ENCODE measurements at regions not wholly inside any gene's neighbourhood (a gene's known extent, or its start where the extent isn't known, plus 50 kb on each side); places are given as distances from the start of the nearest gene placed in this dataset.
"Not testable (repeated sequence)": the region's sequence is repeated elsewhere in the genome, so short reads cannot be mapped to it uniquely, and the experiment has no call there.

DNA sequence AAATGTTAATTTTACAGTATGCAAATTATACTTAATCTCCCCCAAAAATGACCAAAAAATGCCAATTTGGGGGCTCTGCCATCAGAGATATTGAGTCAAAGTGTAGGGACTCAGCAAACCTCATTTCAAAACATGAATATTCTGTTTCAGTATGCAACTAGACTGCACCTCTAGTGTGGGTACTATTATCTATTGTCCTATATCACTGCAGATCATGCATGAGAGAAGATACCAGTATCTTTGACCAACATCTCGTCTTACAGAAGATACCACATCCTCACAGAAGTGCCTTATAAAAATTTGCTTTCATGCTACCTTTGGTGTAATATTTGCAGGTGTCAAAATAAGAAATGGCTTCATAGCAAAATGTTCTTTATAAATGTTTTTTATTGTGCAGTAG is 623.8 kb downstream of the TENT5A start:
- H3K4me3 ChIP-seq (ENCODE audit: low read depth, low read length), result no peak overlapping the region
- peaks cover 4% of the 10 kb centered on the region for H3K4me1 ChIP-seq
- DNase-seq, result no peak
- no peaks in the 10 kb centered on the region for H3K9me3 ChIP-seq
- TF ChIP-seq, protein P1, sequence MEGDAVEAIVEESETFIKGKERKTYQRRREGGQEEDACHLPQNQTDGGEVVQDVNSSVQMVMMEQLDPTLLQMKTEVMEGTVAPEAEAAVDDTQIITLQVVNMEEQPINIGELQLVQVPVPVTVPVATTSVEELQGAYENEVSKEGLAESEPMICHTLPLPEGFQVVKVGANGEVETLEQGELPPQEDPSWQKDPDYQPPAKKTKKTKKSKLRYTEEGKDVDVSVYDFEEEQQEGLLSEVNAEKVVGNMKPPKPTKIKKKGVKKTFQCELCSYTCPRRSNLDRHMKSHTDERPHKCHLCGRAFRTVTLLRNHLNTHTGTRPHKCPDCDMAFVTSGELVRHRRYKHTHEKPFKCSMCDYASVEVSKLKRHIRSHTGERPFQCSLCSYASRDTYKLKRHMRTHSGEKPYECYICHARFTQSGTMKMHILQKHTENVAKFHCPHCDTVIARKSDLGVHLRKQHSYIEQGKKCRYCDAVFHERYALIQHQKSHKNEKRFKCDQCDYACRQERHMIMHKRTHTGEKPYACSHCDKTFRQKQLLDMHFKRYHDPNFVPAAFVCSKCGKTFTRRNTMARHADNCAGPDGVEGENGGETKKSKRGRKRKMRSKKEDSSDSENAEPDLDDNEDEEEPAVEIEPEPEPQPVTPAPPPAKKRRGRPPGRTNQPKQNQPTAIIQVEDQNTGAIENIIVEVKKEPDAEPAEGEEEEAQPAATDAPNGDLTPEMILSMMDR (IDR thresholded peaks at IDR 0.05; ENCODE audit: low read depth, low read length), result no peak
- H3K36me3 ChIP-seq, result no peaks in the 10 kb centered on the region
- H3K27me3 ChIP-seq, result no peaks in the 10 kb centered on the region

DNA sequence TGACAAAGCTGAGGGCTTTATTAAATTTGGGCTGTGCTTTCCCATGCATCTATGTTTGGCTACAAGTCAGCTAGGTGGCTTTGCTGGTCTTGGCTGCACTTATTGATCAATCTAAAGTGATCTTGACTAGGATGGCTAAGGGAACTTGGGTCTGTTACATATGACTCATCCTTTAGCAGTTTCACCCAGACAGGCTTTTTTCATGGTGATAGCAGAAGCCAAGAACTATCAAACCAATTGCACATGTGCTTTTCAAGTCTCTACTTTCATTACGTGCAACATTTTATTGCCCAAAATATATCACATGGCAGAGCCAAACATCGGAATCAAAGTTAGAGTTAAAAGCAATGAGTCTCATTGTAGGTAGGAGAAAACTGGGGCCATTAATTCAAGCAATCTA is 626.3 kb downstream of the TENT5A start:
- H3K27me3 ChIP-seq, result no peaks in the 10 kb centered on the region
- no peaks in the 10 kb centered on the region for H3K9me3 ChIP-seq
- no peaks in the 10 kb centered on the region for H3K4me1 ChIP-seq
- no peak overlapping the region for H3K4me3 ChIP-seq (ENCODE audit: low read depth, low read length)
- TF ChIP-seq, protein P1 (IDR thresholded peaks at IDR 0.05; ENCODE audit: low read depth, low read length), result no peak
- no peaks in the 10 kb centered on the region for H3K36me3 ChIP-seq
- no peak for DNase-seq

DNA sequence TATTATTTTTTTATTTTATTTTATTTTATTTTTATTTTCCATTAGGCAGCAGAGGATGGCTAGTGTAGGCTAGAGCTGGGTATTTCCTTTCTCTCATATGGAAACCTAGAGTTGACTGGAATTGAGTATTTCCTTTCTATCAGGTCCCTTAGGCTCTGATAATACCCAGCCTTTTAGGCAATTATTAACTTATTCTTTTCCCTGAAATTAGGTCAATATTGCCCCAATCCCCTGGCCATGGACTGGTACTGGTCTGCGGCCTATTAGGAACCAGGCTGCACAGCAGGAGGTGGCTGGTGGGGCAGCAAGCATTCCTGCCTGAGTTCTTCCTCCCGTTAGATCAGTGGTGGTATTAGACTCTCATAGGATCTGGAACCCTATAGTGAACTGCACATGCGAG is 632.2 kb downstream of the TENT5A start:
- Histone ChIP-seq H3K4me1 (no peaks in the 10 kb centered on the region), H3K9me3 (no peaks in the 10 kb centered on the region), H3K4me3 (ENCODE audit: low read depth, low read length) (no peak overlapping the region), H3K36me3 (no peaks in the 10 kb centered on the region), H3K27me3 (no peaks in the 10 kb centered on the region)
- DNase-seq, result no peak
- TF ChIP-seq, protein P1 (IDR thresholded peaks at IDR 0.05; ENCODE audit: low read depth, low read length), result no peak

DNA sequence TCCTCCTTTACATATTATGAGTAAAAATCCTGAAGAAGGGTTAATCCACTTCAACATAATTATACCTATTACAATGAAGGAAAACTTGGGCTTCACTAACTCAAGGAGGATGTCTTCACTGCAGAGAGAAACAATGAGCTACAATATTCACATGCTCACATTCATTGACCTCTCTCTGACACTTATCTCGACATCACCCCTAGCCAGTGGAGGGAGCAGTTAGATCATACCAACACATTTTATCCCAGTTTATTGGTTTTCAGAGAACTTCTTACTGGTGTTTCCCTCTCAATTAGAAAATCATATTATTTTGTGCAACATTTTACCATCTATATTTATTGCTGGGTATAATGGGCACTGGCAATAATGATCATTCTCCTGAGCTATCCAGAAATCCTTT is 646.5 kb downstream of the TENT5A start:
- H3K36me3 ChIP-seq, result no peaks in the 10 kb centered on the region
- H3K4me1 ChIP-seq, result no peaks in the 10 kb centered on the region
- TF ChIP-seq, protein P1 (IDR thresholded peaks at IDR 0.05; ENCODE audit: low read depth, low read length), result peak; percentile 8; the same call in 1 of the 2 replicates
- no peak for DNase-seq
- H3K4me3 ChIP-seq (ENCODE audit: low read depth, low read length), result no peak overlapping the region
- H3K9me3 ChIP-seq, result no peaks in the 10 kb centered on the region
- H3K27me3 ChIP-seq, result no peaks in the 10 kb centered on the region

DNA sequence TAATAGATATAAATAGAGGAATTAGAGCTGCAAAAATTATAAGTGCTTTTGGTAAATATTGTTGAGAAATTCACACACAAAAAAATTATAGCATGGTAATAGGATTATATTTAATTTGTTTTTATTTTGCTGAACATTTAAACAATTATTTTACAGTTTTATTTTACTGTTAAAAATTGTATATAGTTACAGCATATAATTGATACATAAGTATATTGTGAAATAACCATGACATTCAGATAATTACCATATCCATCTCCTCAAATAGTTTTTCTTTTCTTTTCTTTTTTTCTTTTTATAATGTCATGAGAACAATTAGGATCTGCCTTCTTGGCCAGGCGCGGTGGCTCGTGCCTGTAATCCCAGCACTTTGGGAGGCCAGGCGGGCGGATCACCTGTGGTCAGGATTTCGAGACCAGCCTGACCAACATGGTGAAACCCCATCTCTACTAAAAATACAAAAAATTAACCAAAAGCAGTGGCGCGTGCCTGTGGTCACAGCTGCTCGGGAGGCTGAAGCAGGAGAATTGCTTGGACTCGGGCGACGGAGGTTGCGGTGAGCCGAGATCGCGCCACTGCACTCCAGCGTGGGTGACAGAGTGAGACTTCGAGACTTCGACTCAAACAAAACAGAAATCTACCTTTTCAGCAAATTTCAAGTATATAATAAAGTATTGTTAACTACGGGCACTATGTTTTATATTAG is 654.2 kb downstream of the TENT5A start:
- no peaks in the 10 kb centered on the region for H3K27me3 ChIP-seq

DNA sequence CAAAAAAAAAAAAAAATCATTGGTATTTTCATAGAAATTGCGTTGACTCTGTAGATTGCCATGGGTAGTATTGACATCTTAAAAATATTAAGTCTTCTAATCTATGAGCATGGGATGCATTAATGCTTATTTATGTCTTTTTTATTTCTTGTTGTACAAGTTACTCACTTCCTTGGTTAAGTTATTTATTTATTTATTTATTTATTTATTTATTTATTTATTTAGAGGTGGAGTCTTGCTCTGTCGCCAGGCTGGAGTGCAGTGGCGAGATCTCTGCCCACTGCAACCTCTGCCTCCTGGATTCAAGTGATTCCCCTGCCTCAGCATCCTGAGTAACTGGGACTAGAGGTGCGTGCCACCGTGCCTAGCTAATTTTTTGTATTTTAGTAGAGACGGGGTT is 656.0 kb downstream of the TENT5A start:
- H3K36me3 ChIP-seq, result not testable (repeated sequence)

More for the DNA sequence above, 654.2 kb downstream of the TENT5A start:
- no peaks in the 10 kb centered on the region for H3K9me3 ChIP-seq
- H3K4me1 ChIP-seq, result no peaks in the 10 kb centered on the region
- no peak for DNase-seq
- TF ChIP-seq, protein P1 (IDR thresholded peaks at IDR 0.05; ENCODE audit: low read depth, low read length), result no peak
- H3K36me3 ChIP-seq, result no peaks in the 10 kb centered on the region
- no peak overlapping the region for H3K4me3 ChIP-seq (ENCODE audit: low read depth, low read length)

More for the DNA sequence above, 656.0 kb downstream of the TENT5A start:
- H3K4me1 ChIP-seq; H3K4me3 ChIP-seq (ENCODE audit: low read depth, low read length); H3K27me3 ChIP-seq; H3K9me3 ChIP-seq; DNase-seq: not testable (repeated sequence)
